Mucosa of descending colon (tissue), 3 donors: ENCODE measurements at regions not wholly inside any gene's neighbourhood (a gene's known extent, or its start where the extent isn't known, plus 50 kb on each side); places are given as distances from the start of the nearest gene placed in this dataset.

ENCODE experiments used
- ATAC-seq: fragments of 200-7000 bp; cut with Tn5 transposase; one replicate; pipeline ENCODE4 v1.9.1; 2020; ENCODE audit warnings: mild to moderate bottlenecking, moderate library complexity
- DNase-seq, 3 donors: peaks; one replicate each; pipeline ENCODE4 v3.0.0-alpha.2; 2020
- H3K36me3 ChIP-seq: fragments of 200-600 bp; one replicate; pipeline ENCODE4 v1.8.0; 2021; ENCODE audit warnings: low read depth, mild to moderate bottlenecking
- H3K4me1 ChIP-seq: fragments of 200-600 bp; one replicate; pipeline ENCODE4 v1.8.0; 2021; ENCODE audit warnings: low read depth, mild to moderate bottlenecking
- H3K4me3 ChIP-seq: fragments of 200-600 bp; one replicate; pipeline ENCODE4 v1.8.0; 2021; ENCODE audit warnings: mild to moderate bottlenecking
- H3K9me3 ChIP-seq: fragments of 200-600 bp; one replicate; pipeline ENCODE4 v1.8.0; 2021; ENCODE audit warnings: mild to moderate bottlenecking
- intact Hi-C, 2 donors: fragments of 100-400 bp; cut with DNase I in 1 of 2; cut with micrococcal nuclease in 1 of 2; formaldehyde crosslinking; loops; one replicate each; pipeline versions ENCODE4 v1.11.0 to v1.11.1; 2022; cut with DNase I, micrococcal nuclease
- TF ChIP-seq, protein P1 (sequence below): fragments of 200-600 bp; IDR thresholded peaks from one replicate; pipeline ENCODE4 v1.8.0; 2022; ENCODE audit warnings: antibody characterized with exemption, mild to moderate bottlenecking
- donor health status: DM: no; HTN: no; CAD: no; lungs with moderate emphysema.
- donor health status: DM: no; HTN: no; CAD: no.
- donor health status: DM: no; HTN: yes; CAD: no.

DNA sequence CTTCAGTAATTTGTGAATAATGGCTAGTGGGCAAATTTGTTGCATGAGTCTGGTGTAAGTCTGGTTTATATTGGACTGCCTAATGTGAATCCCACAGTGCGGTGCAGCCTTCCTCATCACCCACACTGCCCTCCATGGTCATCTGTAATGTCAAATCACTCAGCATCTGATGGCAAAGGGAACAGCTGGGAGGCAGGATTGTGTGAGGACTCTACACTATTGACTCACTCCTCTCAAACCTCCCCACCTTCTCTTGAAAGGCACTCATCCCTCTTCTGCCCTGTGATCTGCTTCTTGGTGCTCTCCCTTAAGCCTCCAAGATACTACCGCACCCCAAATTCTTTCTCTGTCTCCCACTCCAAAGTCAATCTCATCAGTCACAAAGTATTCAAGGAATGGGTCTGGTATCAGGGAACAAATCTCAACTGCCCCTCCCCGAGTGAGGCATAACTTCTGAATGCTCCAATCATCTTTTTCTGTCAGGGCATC is 146.0 kb upstream of the BEND6 start:
- ATAC-seq = no peak
- intact Hi-C loops = no loop called here
- H3K9me3 ChIP-seq = no peaks in the 10 kb centered on the region

DNA sequence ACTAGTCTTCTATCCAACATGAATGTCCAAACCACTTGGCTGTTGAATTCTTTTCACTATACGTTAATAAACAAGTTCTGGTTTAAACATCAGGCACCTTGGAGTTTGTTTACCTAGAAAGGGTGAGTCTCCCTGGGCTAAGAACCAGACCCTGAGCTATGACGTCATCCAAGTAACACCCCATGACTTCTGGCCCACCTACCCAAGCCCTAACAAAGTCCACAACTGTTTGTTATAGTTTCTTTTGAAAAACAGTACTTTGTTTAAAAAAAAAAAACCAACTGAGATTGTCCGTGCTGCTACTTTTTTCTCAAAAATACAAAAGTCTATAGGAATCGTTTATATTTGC is 146.9 kb upstream of the BEND6 start:
- ATAC-seq = no peak
- intact Hi-C loops = no loop called here
- Histone ChIP-seq H3K4me3 (no peak overlapping the region), H3K36me3 (no peaks in the 10 kb centered on the region), H3K9me3 (no peaks in the 10 kb centered on the region), H3K4me1 (no peaks in the 10 kb centered on the region)
- no peak for DNase-seq
- TF ChIP-seq, protein P1, sequence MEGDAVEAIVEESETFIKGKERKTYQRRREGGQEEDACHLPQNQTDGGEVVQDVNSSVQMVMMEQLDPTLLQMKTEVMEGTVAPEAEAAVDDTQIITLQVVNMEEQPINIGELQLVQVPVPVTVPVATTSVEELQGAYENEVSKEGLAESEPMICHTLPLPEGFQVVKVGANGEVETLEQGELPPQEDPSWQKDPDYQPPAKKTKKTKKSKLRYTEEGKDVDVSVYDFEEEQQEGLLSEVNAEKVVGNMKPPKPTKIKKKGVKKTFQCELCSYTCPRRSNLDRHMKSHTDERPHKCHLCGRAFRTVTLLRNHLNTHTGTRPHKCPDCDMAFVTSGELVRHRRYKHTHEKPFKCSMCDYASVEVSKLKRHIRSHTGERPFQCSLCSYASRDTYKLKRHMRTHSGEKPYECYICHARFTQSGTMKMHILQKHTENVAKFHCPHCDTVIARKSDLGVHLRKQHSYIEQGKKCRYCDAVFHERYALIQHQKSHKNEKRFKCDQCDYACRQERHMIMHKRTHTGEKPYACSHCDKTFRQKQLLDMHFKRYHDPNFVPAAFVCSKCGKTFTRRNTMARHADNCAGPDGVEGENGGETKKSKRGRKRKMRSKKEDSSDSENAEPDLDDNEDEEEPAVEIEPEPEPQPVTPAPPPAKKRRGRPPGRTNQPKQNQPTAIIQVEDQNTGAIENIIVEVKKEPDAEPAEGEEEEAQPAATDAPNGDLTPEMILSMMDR = no peak

More for the DNA sequence above, 146.0 kb upstream of the BEND6 start:
- H3K4me3 ChIP-seq = no peak overlapping the region
- no peaks in the 10 kb centered on the region for H3K36me3 ChIP-seq
- DNase-seq = no peak
- TF ChIP-seq, protein P1 = no peak
- H3K4me1 ChIP-seq = no peaks in the 10 kb centered on the region

DNA sequence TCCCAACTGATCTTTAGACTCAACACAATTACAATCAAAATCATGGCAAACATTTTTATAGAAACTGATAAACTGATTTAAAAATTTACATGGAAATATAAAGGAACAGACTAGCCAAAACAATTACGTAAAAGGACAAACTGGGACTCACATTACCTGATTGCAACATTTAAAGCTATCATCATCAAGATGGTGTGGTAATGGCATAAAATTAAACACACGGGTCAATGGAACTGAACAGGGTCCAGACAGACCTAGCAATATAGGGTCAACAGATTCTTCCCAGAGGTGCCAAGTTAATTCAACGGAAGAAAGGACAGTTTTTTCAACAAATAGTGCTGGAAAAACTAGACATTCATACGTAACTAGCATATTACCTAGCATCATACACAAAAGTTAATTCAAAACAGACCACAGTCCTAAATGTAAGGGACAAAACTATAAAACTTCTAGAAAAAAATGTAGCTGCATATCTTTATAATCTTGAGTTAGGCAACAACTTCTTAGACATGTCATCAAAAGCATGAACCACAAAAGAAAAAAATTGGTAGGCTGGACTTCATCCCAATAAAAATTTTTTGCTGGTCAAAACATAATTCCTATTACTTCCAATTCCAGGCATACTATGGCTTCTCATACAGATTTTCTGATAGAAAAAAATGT is 147.4 kb upstream of the BEND6 start:
- Histone ChIP-seq H3K4me1 (no peaks in the 10 kb centered on the region), H3K9me3 (no peaks in the 10 kb centered on the region), H3K4me3 (no peak overlapping the region), H3K36me3 (no peaks in the 10 kb centered on the region)
- intact Hi-C loops = no loop called here
- no peak for ATAC-seq
- no peak for DNase-seq
- TF ChIP-seq, protein P1 = no peak

DNA sequence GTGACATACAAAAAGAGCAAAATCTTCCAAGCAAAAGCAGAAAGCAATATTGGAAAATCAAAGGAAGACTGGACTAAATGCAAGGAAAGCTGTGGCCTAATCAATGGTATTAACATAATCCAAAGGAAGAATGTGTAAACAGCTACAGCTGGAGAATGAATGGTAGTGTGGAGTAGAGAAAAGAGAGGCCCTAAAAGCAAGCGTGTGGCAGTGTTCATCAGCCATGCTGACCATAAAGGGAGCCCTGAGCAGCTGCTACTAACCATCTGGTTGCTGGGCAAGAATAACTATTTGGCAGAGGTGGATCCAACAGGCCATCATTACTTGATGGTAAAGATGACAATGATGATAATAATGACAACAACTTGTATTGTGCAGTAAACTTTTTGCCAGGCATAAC is 148.5 kb upstream of the BEND6 start:
- intact Hi-C loops = no loop called here
- Histone ChIP-seq H3K36me3 (no peaks in the 10 kb centered on the region), H3K4me3 (no peak overlapping the region), H3K4me1 (no peaks in the 10 kb centered on the region), H3K9me3 (no peaks in the 10 kb centered on the region)
- DNase-seq (no peak), ATAC-seq (no peak)
- TF ChIP-seq, protein P1 = no peak

DNA sequence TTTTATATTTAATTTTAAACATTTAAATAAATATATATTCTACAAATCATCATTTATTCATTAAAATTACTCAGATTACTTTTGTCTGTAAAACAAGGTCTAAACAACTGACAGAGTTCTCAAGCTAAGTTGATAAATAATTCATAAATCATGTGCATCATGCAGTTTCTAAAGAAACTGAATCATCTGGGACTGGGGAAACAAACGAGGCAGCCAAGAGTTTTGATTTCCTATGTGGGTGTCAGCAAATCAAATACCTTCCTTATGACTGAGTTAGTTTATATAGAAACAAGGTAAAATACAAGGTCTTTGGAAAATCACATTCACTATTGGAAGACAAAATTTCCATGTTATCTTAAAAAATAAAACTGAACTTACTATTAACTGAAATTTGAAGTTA is 149.9 kb upstream of the BEND6 start:
- ATAC-seq (no peak), DNase-seq (no peak)
- H3K4me1 ChIP-seq = no peaks in the 10 kb centered on the region
- intact Hi-C loops = no loop called here
- H3K9me3 ChIP-seq = no peaks in the 10 kb centered on the region
- TF ChIP-seq, protein P1 = no peak
- no peak overlapping the region for H3K4me3 ChIP-seq
- no peaks in the 10 kb centered on the region for H3K36me3 ChIP-seq

DNA sequence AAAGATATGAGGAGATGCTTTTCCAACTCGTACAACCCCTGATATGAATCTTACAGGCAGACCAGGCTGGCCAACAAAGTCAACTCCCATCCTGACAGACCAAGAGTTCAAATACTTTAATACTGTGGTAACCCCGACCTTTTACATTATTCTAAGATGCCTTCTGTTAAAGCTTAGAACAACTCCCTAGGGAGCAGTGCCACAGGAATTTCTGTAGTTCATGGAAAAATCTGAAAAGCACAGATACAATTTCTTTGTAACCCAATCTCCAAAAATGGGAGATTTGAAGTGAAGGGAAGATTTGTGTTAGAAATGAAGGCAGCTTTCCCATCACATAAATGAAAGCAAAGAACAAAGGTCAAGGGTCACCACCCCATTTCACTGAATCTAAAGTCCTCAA is 151.3 kb upstream of the BEND6 start:
- TF ChIP-seq, protein P1 = no peak
- intact Hi-C loops = no loop called here
- H3K4me1 ChIP-seq = no peaks in the 10 kb centered on the region
- no peaks in the 10 kb centered on the region for H3K36me3 ChIP-seq
- no peak overlapping the region for H3K4me3 ChIP-seq
- DNase-seq (no peak), ATAC-seq (no peak)
- H3K9me3 ChIP-seq = no peaks in the 10 kb centered on the region
